Heart left ventricle (tissue), 16 donors: ENCODE measurements at regions not wholly inside any gene's neighbourhood (a gene's known extent, or its start where the extent isn't known, plus 50 kb on each side); places are given as distances from the start of the nearest gene placed in this dataset.

ENCODE experiments used
- ATAC-seq, 4 donors: fragments of 200-7000 bp; cut with Tn5 transposase; one replicate each; pipeline ENCODE4 v1.9.1; 2020 to 2022; ENCODE audit warnings: moderate library complexity in 4 of 4, mild to moderate bottlenecking in 3 of 4, moderate number of reproducible peaks in 1 of 4
- DNase-seq, 5 donors: peaks; one replicate each; pipeline ENCODE4 v3.0.0-alpha.2; 2020
- H3K27ac ChIP-seq, 12 donors: fragments of 200-600 bp; sonication (generic) in 4 of 12; one replicate each; pipeline versions ENCODE4 v1.5.0 to v1.8.0; 2016 to 2022; ENCODE audit warnings: mild to moderate bottlenecking in 2 of 12
- H3K27me3 ChIP-seq, 9 donors: fragments of 200-600 bp; sonication (generic) in 2 of 9; one replicate each; pipeline versions ENCODE4 v1.5.1 to v1.8.0; 2016 to 2022; ENCODE audit warnings: mild to moderate bottlenecking in 3 of 9
- H3K36me3 ChIP-seq, 9 donors: fragments of 200-600 bp; sonication (generic) in 2 of 9; one replicate each; pipeline versions ENCODE4 v1.5.0 to v1.8.0; 2018 to 2022; ENCODE audit warnings: mild to moderate bottlenecking in 2 of 9
- H3K4me1 ChIP-seq, 12 donors: fragments of 200-600 bp; sonication (generic) in 4 of 12; one replicate each; pipeline versions ENCODE4 v1.5.0 to v1.8.0; 2016 to 2022; ENCODE audit warnings: mild to moderate bottlenecking in 3 of 12
- H3K4me3 ChIP-seq, 12 donors: fragments of 200-600 bp; sonication (generic) in 4 of 12; one replicate each; pipeline versions ENCODE4 v1.5.0 to v1.8.0; 2017 to 2022; ENCODE audit warnings: mild to moderate bottlenecking in 9 of 12, moderate library complexity in 4 of 12
- H3K9me3 ChIP-seq, 12 donors: fragments of 200-600 bp; sonication (generic) in 4 of 12; one replicate each; pipeline versions ENCODE4 v1.5.0 to v1.8.0; 2016 to 2022; ENCODE audit warnings: mild to moderate bottlenecking in 1 of 12
- CTCF ChIP-seq, 12 donors: fragments of 200-600 bp; sonication (generic) in 4 of 12; IDR thresholded peaks; one replicate each; pipeline versions ENCODE4 v1.5.0 to v1.8.0; 2018 to 2022; ENCODE audit warnings: antibody characterized with exemption in 12 of 12, mild to moderate bottlenecking in 5 of 12
- POLR2A ChIP-seq, 2 donors: fragments of 450-650 bp; IDR thresholded peaks; one replicate each; pipeline ENCODE4 v1.6.1; 2017; ENCODE audit warnings: antibody characterized with exemption in 2 of 2, mild to moderate bottlenecking in 2 of 2, moderate library complexity in 2 of 2
- WGBS, 4 donors: extraction: QIAGEN DNeasy Blood & Tissue Kit in 2 of 4; methylation state at CpG; one replicate each; pipeline versions ENCODE4 v1.1.5 to v1.1.7; 2013 to 2018; 5-methylcytosine and 5-hydroxymethylcytosine counted together
- intact Hi-C, 10 donors: fragments of 100-400 bp; cut with DNase I; formaldehyde crosslinking; loops; one replicate each; pipeline versions ENCODE4 v1.11.1 to v1.14.2; 2022
- donor health status: ischemic (EF 13 %, LVEDD 7.1; RV severe dilation, severe dysfunction).
- donor health status: healthy with polysubstance abuse.
- donor health status: DM: no; HTN: yes; CAD: no.
- donor health status: DM: no; HTN: no; CAD: no.
- donor health status: ischemic (EF 25% LVEDD 6.9; RV normal size, moderate dysfunction).
- donor health status: ischemic (EF 25% LVEDD 5.7; RV mildly dilated, moderate dysfunction).
- donor health status: healthy.
- donor health status: DM: yes; HTN: yes; CAD: no.
- donor health status: ischemic (EF 35%, LVEDD 5.7; RV mildly dilated, moderate dysfunction).
- donor health status: nonischemic (EF 11% LVEDD 7.7; RV severe dilation, severe dysfunction).
- donor health status: DM: yes; HTN: yes; CAD: no.
- donor health status: PGD.
- donor health status: ischemic (EF 29% LVEDD 5.4; RV normal size, mild dysfunction).
- donor health status: nonischemic (EF 23%, LVEDD 6.1; RV moderate dilation, normal function).

DNA sequence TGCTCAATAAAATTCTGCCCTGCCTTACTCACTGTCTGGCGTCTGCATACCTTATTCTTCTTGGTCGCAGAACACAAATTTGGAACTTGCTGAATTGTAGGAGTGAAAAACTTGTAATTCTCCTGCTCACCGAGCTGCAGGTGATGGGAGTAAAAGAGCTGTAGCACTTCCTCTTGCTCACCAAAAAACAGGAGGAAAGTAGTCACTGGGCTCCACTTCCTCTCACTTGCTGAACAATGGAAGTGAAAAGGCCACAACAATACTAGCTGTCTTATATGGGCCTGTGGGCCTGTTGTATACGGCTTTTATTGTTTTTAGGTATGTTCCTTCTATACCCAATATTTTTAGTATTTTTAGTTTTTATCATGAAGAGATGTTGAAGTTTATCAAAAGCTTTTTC, 978.7 kb downstream of the SLITRK5 start:
- 69 to 76% (median 70%) methylated on average over 4 of the region's 4 CpGs for WGBS, 4 donors
- peaks cover 0 to 12% (median 0%) of the 10 kb centered on the region in 12 donors for H3K9me3 ChIP-seq
- no peaks in the 10 kb centered on the region for H3K27me3 ChIP-seq
- intact Hi-C loops, result no loop called here
- no peaks in the 10 kb centered on the region for H3K4me1 ChIP-seq
- DNase-seq (no peak), ATAC-seq (no peak)
- no peak overlapping the region for H3K27ac ChIP-seq
- no peak overlapping the region for H3K4me3 ChIP-seq
- TF ChIP-seq CTCF (IDR thresholded peaks at IDR 0.05) (no peak), POLR2A (IDR thresholded peaks at IDR 0.05) (no peak)
- H3K36me3 ChIP-seq, result no peaks in the 10 kb centered on the region

DNA sequence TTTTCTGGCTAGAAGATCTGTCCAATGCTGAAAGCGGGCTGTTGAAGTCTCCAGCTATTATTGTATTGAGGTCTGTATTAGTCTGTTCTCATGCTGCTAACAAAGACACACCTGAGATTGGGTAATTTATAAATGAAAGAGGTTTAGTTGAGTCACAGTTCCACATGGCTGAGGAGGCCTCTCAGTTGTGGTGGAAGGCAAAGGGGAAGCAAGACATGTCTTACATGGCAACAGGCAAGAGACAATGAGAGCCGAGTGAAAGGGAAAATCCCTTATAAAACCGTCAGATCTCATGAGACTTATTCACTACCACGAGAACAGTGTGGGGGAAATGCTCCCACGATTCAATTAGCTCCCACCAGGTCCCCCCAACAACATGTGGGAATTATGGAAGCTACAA, 980.4 kb downstream of the SLITRK5 start:
- intact Hi-C loops, result no loop called here
- ATAC-seq, result no peak
- 81 to 87% (median 83%) methylated on average over 5 of the region's 5 CpGs for WGBS, 4 donors
- TF ChIP-seq CTCF (IDR thresholded peaks at IDR 0.05) (no peak), POLR2A (IDR thresholded peaks at IDR 0.05) (no peak)
- DNase-seq, result no peak
- H3K27ac ChIP-seq, result no peak overlapping the region
- H3K4me3 ChIP-seq, result no peak overlapping the region
- no peaks in the 10 kb centered on the region for H3K36me3 ChIP-seq
- H3K9me3 ChIP-seq, result peaks cover 0 to 12% (median 0%) of the 10 kb centered on the region in 12 donors
- no peaks in the 10 kb centered on the region for H3K27me3 ChIP-seq
- no peaks in the 10 kb centered on the region for H3K4me1 ChIP-seq

DNA sequence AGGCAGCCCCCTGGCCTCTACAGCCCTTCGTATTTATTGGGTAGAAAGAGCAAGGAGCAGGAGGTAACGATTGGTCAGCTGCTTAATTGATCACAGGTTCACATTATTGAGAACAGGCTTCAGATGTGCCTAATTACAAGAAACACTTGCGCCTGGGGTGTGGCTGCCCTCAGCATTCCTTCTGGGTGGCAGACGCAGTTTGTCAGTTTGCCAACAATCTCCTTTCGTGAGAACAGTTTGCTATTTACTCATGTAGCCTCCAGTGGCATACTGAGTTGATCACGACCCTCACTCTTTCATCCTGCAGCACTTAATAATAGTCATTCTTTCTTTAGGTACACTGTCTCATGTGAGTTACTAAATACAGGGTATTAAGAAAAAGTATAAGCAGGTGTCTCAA, 985.6 kb downstream of the SLITRK5 start:
- intact Hi-C loops, result no loop called here
- no peak for ATAC-seq
- no peak for TF ChIP-seq POLR2A (IDR thresholded peaks at IDR 0.05)
- no peak overlapping the region for H3K4me3 ChIP-seq
- no peaks in the 10 kb centered on the region for H3K36me3 ChIP-seq
- H3K27me3 ChIP-seq, result no peaks in the 10 kb centered on the region
- H3K4me1 ChIP-seq, result no peaks in the 10 kb centered on the region
- no peak for DNase-seq
- WGBS, 4 donors, result 38 to 49% (median 42%) methylated on average over 6 of the region's 6 CpGs
- no peak overlapping the region for H3K27ac ChIP-seq
- H3K9me3 ChIP-seq, result peaks cover 0 to 9% (median 0%) of the 10 kb centered on the region in 12 donors

GRCh38 chr13:88670509-88670908, 999.3 kb downstream of the SLITRK5 start:
- Histone ChIP-seq H3K4me1 (no peaks in the 10 kb centered on the region), H3K36me3 (no peaks in the 10 kb centered on the region), H3K9me3 (peaks cover 0 to 9% (median 0%) of the 10 kb centered on the region in 12 donors), H3K4me3 (no peak overlapping the region), H3K27ac (no peak overlapping the region), H3K27me3 (no peaks in the 10 kb centered on the region)
- ATAC-seq, result no peak
- WGBS, 4 donors, result 66 to 89% (median 72%) methylated on average over 1 of the region's 1 CpG
- intact Hi-C loops, result no loop called here
- TF ChIP-seq POLR2A (IDR thresholded peaks at IDR 0.05) (no peak), CTCF (IDR thresholded peaks at IDR 0.05) (no peak)
- DNase-seq, result no peak

DNA sequence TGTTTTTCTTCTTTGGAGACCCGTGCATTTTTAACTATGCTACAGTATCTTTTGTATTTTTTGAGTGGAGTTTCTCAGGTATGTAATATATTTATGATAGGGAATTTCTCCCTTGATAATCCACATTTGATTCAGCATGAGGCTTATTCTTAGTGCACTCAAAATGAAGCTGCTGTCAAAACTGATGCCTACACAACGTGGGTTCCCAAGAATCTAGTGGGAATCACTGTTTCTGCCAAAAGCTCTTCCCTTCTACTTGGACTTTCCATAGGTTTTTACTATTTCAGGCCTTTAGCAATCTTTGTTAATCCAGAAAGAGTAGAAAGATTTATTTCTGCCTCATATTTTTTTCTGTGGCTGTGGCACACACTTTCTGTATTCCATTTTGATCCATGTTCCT, 1003.7 kb downstream of the SLITRK5 start:
- H3K27ac ChIP-seq, result no peak overlapping the region
- no peaks in the 10 kb centered on the region for H3K27me3 ChIP-seq
- ATAC-seq (no peak), DNase-seq (no peak)
- 66 to 75% (median 69%) methylated on average over 2 of the region's 2 CpGs for WGBS, 4 donors
- intact Hi-C loops, result no loop called here
- no peak for TF ChIP-seq CTCF (IDR thresholded peaks at IDR 0.05)
- no peak for TF ChIP-seq POLR2A (IDR thresholded peaks at IDR 0.05)
- H3K36me3 ChIP-seq, result no peaks in the 10 kb centered on the region
- H3K4me1 ChIP-seq, result no peaks in the 10 kb centered on the region
- H3K9me3 ChIP-seq, result peaks cover 0 to 10% (median 0%) of the 10 kb centered on the region in 12 donors
- H3K4me3 ChIP-seq, result no peak overlapping the region
